Mesothelial cell of epicardium (in vitro differentiated cells): ENCODE measurements at regions not wholly inside any gene's neighbourhood (a gene's known extent, or its start where the extent isn't known, plus 50 kb on each side); places are given as distances from the start of the nearest gene placed in this dataset.

ENCODE experiments used
- DNase-seq, 2 experiments: peaks; one replicate each; pipeline ENCODE4 v3.0.0; 2021; ENCODE audit warnings: low spot score in 2 of 2; ENCODE audit not compliant: unreplicated experiment in 2 of 2
- H3K27ac Mint-ChIP-seq: 2 replicates; pipeline ENCODE4 v1.8.0; 2021; ENCODE audit warnings: mixed read lengths
- H3K27me3 Mint-ChIP-seq: 2 replicates; pipeline ENCODE4 v1.8.0; 2021; ENCODE audit warnings: low read depth, mixed read lengths
- H3K36me3 Mint-ChIP-seq: 2 replicates; pipeline ENCODE4 v1.8.0; 2021; ENCODE audit warnings: mixed read lengths
- H3K4me1 Mint-ChIP-seq: 2 replicates; pipeline ENCODE4 v1.8.0; 2021; ENCODE audit warnings: mixed read lengths
- H3K4me3 Mint-ChIP-seq: 2 replicates; pipeline ENCODE4 v1.8.0; 2021; ENCODE audit warnings: mild to moderate bottlenecking, moderate library complexity, mixed read lengths
- H3K9me3 Mint-ChIP-seq: 2 replicates; pipeline ENCODE4 v1.8.0; 2021; ENCODE audit warnings: mixed read lengths
- TF ChIP-seq, protein P1 (sequence below): fragments of 200-600 bp; sonication (generic); IDR thresholded peaks from one replicate; pipeline ENCODE4 v1.5.0; 2021; ENCODE audit warnings: antibody characterized with exemption; ENCODE audit not compliant: unreplicated experiment

DNA sequence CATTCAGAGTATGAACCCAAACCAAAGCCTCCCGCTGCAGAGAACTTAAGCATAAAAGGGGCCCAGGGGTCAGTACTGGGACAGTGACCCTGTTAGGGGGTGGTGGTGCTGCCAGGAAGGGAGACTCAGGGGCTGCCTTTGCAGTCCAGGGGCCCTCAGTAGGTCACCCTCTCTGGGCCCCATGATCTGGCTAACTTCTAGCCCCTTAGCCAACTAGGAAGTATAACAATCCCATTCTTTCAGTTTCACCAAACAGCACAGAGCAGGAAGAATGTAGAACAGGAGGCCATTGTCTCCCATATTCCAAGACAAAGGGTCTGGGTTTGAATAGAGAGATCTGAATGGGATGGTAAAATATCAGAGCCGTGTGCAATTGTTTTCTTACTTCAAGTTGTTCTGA lies 378.6 kb upstream of the C16orf82 start:
- Mint-ChIP-seq H3K9me3 (peaks cover 3% of the 10 kb centered on the region), H3K27ac (no peak overlapping the region), H3K4me3 (no peak overlapping the region), H3K4me1 (no peaks in the 10 kb centered on the region), H3K36me3 (no peaks in the 10 kb centered on the region), H3K27me3 (peaks cover 10% of the 10 kb centered on the region)
- no peak for DNase-seq
- TF ChIP-seq, protein P1, sequence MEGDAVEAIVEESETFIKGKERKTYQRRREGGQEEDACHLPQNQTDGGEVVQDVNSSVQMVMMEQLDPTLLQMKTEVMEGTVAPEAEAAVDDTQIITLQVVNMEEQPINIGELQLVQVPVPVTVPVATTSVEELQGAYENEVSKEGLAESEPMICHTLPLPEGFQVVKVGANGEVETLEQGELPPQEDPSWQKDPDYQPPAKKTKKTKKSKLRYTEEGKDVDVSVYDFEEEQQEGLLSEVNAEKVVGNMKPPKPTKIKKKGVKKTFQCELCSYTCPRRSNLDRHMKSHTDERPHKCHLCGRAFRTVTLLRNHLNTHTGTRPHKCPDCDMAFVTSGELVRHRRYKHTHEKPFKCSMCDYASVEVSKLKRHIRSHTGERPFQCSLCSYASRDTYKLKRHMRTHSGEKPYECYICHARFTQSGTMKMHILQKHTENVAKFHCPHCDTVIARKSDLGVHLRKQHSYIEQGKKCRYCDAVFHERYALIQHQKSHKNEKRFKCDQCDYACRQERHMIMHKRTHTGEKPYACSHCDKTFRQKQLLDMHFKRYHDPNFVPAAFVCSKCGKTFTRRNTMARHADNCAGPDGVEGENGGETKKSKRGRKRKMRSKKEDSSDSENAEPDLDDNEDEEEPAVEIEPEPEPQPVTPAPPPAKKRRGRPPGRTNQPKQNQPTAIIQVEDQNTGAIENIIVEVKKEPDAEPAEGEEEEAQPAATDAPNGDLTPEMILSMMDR: no peak

DNA sequence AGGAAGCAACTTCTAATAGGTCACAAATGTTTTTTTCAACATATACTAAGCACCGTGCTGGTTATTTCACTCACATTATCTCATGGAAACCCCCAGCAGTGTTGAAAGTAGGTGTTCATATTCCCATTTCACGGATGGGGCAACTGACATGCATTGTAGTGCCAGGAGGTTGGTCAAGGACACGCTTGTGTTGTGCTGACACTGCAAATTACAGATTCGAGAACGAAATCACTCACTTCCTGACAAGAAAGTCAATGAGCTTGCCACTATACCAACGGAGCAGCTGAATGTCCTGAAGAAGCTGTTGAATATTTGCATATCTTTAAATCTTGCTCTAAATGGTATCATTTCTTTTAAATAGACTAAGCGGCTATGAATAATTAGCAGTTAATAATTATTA lies 378.0 kb upstream of the C16orf82 start:
- no peak for DNase-seq
- TF ChIP-seq, protein P1: no peak
- Mint-ChIP-seq H3K9me3 (peaks cover 3% of the 10 kb centered on the region), H3K4me3 (no peak overlapping the region), H3K36me3 (no peaks in the 10 kb centered on the region), H3K27ac (no peak overlapping the region), H3K4me1 (no peaks in the 10 kb centered on the region), H3K27me3 (peaks cover 13% of the 10 kb centered on the region)

DNA sequence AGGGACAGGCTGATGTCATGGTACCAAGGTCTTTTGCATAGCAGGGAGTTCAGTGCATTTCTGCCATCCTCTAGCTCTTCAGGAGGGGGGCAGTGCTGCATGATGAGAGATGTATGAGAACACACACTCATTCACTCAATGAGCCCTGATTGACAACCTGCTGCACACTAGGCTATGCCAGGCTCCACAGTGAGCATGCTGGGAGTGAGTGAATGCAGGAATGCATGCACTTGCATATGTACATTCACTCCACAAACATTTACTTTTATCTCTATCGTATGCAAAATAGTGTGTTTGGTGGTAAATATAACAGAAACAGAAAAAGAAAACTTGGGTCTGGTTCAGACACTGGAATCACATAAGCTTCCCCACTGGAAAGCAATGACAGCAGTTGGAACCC lies 374.1 kb upstream of the C16orf82 start:
- H3K27me3 Mint-ChIP-seq: peaks cover 13% of the 10 kb centered on the region
- no peak for DNase-seq
- no peak overlapping the region for H3K4me3 Mint-ChIP-seq
- H3K27ac Mint-ChIP-seq: no peak overlapping the region
- H3K36me3 Mint-ChIP-seq: no peaks in the 10 kb centered on the region
- no peaks in the 10 kb centered on the region for H3K4me1 Mint-ChIP-seq
- H3K9me3 Mint-ChIP-seq: peaks cover 6% of the 10 kb centered on the region
- TF ChIP-seq, protein P1: no peak

DNA sequence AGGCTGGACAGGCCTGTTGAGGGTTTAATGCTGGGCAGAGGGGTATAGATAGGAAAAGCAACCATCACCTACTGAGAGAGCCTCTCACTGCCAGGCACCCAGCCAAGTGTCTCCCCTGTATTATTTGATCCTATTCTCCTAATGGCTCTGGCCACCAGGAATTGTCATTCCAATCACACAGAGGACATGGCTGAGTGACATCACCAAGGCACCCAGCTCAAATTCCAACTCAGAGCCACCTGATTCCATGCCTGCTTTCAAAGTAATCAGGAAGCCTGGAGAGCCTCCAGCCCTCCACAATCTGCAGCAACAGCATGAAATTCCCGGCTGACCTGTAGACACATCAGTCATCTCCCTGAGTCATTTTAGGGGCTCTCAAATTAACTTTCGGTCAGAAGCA lies 368.9 kb upstream of the C16orf82 start:
- H3K27ac Mint-ChIP-seq: no peak overlapping the region
- H3K27me3 Mint-ChIP-seq: peaks cover 5% of the 10 kb centered on the region
- H3K4me3 Mint-ChIP-seq: no peak overlapping the region
- no peak for DNase-seq
- H3K36me3 Mint-ChIP-seq: no peaks in the 10 kb centered on the region
- no peaks in the 10 kb centered on the region for H3K4me1 Mint-ChIP-seq
- TF ChIP-seq, protein P1: no peak
- peaks cover 18% of the 10 kb centered on the region for H3K9me3 Mint-ChIP-seq

DNA sequence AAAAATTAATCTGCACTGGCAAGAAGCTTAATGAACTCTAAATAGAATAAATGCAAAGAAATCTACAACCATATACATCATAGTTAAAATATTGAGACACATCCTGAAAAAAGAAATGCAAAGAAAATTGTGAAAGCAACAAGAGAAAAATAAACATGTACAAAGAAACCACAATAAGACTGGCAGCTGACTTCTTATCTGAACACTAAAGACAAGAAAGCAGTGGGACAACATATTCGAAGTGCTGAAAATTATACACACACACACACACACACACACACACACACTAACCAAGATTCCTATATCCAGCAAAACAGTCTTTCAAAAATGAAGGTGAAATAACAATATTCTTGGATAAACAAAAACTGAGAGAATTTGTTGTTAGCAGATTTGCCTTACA lies 366.5 kb upstream of the C16orf82 start:
- DNase-seq: no peak
- Mint-ChIP-seq H3K27ac (no peak overlapping the region), H3K36me3 (no peaks in the 10 kb centered on the region), H3K4me1 (no peaks in the 10 kb centered on the region), H3K27me3 (peaks cover 4% of the 10 kb centered on the region), H3K9me3 (peaks cover 16% of the 10 kb centered on the region), H3K4me3 (no peak overlapping the region)
- TF ChIP-seq, protein P1: no peak

DNA sequence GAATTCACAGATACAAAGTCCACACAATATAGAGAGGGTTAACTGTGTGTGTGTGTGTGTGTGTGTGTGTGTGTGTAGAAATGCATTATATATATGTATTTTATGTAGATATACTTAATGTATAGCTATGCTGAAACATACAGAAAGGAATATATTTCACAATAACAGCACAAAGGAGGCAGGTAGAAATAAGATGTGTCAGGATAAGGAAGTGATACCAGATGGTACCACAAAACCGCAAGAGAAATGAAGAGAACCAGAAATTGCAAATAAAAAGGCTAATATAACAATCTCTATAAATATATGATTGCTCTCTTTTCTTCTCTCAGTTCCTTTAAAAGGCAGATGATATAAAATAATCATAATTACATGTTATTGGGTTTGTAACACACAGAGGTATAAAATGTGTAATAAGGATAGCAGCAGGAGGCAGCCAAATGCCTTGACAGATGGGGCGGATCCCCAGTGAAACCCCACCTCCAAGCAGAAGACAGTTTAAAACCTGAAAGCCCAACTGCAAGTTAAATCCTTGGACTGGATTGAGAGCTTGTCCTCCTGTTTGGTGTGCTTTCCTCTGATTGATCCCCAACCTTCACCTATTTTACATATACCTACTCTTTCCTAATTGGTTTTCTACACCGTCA lies 365.4 kb upstream of the C16orf82 start:
- Mint-ChIP-seq H3K9me3 (peaks cover 12% of the 10 kb centered on the region), H3K4me1 (no peaks in the 10 kb centered on the region), H3K27ac (no peak overlapping the region), H3K27me3 (peaks cover 6% of the 10 kb centered on the region), H3K4me3 (no peak overlapping the region), H3K36me3 (no peaks in the 10 kb centered on the region)
- TF ChIP-seq, protein P1: no peak
- DNase-seq: no peak
